OCI-LY3 (cell line): ENCODE measurements at regions not wholly inside any gene's neighbourhood (a gene's known extent, or its start where the extent isn't known, plus 50 kb on each side); places are given as distances from the start of the nearest gene placed in this dataset.

Source experiments
- EZH2phosphoT487 ChIP-seq: fragments of 200-600 bp; shearing (Covaris generic); IDR thresholded peaks from 2 replicates; pipeline ENCODE4 v1.6.1; 2018; ENCODE audit warnings: antibody characterized with exemption, mixed run types, low read depth
- TF ChIP-seq, protein P1 (sequence below): fragments of 200-600, 300-600 bp; sonication (generic); IDR thresholded peaks from 2 replicates; pipeline ENCODE4 v1.5.1; 2014; ENCODE audit warnings: antibody characterized with exemption, low read length, low read depth

DNA sequence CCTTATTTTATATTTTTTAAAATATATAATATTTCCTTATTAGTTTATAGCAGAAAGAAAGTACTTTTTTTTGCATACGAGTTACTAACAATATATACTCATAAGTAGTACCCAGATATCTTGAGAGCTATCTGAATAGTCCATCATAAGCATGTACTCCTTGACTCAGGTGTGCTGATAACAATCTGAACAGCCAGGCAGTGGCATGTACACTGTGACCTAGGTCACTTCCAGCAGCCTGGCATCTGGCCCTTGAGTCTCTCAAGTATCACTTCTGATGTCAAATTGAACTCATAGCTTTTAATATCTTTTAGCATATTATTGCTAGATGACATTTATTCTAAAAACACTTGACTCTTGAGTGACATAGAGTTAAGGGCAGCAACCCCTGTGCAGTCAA is 1576.7 kb downstream of the SLITRK1 start:
- TF ChIP-seq, protein P1, sequence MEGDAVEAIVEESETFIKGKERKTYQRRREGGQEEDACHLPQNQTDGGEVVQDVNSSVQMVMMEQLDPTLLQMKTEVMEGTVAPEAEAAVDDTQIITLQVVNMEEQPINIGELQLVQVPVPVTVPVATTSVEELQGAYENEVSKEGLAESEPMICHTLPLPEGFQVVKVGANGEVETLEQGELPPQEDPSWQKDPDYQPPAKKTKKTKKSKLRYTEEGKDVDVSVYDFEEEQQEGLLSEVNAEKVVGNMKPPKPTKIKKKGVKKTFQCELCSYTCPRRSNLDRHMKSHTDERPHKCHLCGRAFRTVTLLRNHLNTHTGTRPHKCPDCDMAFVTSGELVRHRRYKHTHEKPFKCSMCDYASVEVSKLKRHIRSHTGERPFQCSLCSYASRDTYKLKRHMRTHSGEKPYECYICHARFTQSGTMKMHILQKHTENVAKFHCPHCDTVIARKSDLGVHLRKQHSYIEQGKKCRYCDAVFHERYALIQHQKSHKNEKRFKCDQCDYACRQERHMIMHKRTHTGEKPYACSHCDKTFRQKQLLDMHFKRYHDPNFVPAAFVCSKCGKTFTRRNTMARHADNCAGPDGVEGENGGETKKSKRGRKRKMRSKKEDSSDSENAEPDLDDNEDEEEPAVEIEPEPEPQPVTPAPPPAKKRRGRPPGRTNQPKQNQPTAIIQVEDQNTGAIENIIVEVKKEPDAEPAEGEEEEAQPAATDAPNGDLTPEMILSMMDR = no peak
- no peak for TF ChIP-seq EZH2phosphoT487
